Mesenteric fat pad (tissue), 1 donor: ENCODE measurements at regions not wholly inside any gene's neighbourhood (a gene's known extent, or its start where the extent isn't known, plus 50 kb on each side); places are given as distances from the start of the nearest gene placed in this dataset.

Experiments used
- DNase-seq: peaks from one replicate; pipeline ENCODE4 v3.0.0-alpha.2; 2020; ENCODE audit warnings: low spot score
- donor health status: DM: yes; HTN: yes; CAD: no.

- DNase-seq, result no peak
These were observed 940.5 kb downstream of the CDH11 start for GRCh38 chr16:64181271-64181925.

DNA sequence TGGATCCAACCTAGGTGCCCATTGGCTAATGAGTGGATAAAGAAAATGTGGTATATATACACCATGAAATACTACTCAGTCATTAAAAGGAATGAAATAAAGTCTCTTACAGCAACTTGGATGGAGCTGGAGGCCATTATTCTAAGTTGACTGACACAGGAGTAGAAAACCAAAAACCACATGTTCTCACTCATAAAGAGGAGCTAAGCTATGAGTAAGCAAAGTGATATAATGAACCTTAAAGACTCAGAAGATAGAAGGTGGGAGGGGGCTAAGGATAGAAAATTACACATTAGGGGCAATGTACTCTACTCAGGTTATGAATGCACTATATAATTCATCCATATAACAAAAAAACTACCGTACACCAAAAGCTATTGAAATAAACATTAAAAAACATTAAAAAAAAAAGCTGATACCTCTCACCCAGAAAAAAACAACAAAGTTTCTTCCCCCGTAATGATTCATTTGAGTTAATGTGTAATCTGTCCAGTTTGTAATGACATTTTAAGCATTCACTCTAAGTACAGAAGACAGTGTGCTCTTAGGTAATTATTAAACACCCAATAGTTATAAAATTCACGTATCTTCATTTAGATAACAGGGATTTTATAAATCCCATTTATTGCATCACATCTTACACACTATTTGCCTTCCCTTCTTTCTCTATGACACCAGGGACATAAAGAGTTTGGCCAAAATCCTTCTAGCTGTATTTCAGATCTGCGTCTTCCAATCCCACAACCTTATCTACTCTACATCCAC is 941.5 kb downstream of the CDH11 start:
- DNase-seq, result no peak

DNA sequence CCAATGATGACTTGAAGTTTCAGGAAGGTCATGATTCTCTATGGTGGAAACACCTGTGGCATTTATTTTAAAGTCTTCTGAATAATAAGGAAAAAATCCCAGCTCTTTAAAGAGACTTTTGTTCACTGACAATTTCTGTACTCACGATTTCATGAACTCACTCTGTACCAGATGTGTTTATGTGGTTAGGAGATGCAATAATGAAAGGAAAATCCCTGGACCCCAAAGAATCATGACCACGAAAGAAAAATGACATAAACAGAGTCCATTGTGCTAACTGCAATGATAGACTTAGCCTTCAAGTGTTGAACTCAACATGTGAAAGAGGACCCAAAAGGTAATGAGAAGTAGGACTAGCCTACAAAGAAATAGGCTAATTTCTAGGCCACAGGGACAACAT is 947.5 kb downstream of the CDH11 start:
- no peak for DNase-seq

DNA sequence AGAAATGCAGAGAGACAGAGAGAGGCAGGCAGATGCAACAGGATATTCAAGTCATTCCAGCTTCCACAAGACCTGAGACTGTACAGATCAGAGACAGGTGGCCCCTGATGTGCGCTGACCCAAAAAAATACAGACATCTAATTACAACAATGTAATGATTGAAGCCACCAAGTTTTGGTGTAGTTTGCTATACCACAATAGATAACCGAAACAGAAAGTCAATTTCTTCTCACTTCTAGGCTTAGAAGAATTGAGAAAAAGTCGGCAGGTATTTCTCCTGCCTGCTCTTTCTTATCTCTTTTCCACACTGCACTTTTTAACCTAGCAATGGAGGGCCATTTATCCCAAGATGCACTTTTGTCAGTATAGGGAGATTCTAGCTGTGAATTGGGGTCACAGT is 949.2 kb downstream of the CDH11 start:
- DNase-seq, result no peak

GRCh38 chr16:64172226-64172625 is 949.6 kb downstream of the CDH11 start:
- DNase-seq, result no peak

DNA sequence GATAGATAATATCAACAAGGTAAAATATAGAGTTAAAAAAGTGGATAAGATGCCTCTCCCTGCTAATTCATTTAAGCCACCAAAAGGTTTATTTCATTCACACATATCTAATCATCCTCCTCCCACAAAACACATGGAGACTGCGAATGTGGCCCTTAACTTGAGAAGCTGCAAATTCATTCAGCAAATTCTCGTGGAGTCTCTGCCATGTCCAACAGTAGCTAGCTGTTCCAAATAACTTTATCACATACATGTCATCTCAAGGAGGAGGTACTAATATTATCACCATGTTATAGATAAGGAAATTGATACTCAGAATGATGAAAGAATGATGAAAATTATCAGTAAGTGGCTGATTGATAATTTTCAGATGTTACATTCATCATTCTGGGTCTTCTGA is 950.2 kb downstream of the CDH11 start:
- no peak for DNase-seq

GRCh38 chr16:64168371-64168770 is 953.5 kb downstream of the CDH11 start:
- no peak for DNase-seq

- DNase-seq, result no peak
These were observed 953.9 kb downstream of the CDH11 start for GRCh38 chr16:64167936-64168335.

DNA sequence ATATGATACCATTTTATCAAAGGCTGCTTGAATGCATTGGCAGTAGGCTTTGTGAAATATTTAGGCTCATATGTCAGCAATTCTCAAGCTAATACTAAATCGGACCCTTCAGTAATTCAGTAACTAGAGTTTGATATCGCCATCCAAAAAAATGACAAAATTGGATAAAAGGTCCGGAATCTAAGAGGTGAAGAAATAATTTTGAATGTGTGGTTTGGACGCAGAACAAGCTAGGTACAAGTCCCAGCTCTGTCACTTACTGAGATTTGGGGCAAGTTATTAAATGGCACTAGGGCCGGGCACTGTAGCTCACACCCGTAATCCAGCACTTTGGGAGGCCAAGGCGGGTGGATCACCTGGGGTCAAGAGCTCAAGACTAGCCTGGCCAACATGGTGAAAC is 956.5 kb downstream of the CDH11 start:
- DNase-seq, result no peak

- no peak for DNase-seq
These were observed 959.1 kb downstream of the CDH11 start for GRCh38 chr16:64162613-64163375.

GRCh38 chr16:64159976-64160375 is 961.9 kb downstream of the CDH11 start:
- no peak for DNase-seq

- DNase-seq, result no peak
These were observed 962.8 kb downstream of the CDH11 start for GRCh38 chr16:64158941-64159588.

GRCh38 chr16:64153718-64154117 is 968.1 kb downstream of the CDH11 start:
- no peak for DNase-seq

DNA sequence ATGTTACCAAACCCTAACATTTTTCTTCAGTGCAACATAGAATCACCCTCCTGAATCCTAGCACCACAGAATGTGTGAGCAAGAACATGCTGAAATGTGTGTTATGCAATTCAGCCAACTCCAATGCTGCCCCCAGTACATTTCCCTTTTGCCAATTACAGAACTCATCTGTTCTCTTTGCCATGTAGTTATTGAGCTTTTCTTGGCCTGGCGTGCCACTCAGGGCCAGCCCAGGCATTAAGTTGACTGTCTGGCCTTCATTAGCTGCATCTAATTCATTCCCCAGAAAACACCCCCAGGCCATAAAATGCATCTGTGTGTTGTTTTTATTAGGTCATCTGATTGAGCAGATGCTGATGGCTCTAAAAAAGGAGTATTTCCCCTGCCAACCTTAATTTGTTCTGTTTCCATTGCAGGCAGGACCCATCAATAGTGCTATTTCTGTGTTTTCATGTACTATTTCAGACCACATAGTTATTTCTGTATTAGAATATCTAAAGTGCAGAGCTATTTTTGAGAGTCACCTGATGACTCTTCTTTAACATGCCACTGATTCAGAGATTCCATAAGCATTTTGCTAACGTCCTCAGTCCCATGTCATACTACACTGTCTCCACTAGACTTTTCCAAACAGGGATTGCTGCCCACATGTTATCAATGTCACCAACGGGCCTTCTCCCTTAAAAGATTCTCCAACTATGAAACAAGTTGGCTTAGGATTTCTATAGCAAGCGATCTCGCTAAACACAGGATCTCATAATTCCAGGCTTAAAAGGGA is 969.7 kb downstream of the CDH11 start:
- no peak for DNase-seq

DNA sequence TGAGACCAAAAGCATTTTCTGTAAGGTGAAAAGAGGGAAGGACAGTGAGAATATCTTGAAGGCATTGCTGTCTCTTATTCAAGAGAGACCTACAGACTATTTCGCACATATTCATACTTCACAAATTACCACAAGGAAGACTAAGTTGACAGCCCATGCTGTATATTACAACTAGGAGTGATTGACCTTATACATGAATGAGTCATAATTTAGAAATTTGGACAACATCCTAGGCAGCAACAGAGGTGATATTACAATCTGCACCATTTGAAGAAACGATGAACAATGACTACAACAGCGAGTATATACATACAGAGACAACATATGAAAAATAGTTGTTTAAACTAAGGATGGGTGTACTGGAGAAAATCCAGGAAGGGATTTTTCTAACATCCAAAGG is 971.7 kb downstream of the CDH11 start:
- no peak for DNase-seq

DNA sequence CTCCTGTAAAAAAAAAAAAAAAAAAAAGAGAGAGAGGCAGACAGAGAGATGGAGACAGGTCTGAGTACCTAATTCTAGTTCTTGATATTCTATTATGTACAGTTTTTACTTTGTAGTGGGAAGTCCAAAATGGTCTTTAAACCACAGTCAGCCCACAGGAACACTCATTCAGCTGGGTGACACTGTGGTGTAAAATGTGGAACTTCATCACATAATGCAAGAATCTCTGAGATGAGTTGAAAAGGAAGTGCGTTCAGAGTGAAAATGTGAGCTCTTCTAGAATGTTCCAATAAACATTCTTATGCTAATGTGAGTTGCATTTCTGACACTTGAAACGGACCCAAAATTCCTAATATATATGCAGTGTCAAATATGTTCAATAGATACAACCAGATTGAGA is 972.1 kb downstream of the CDH11 start:
- DNase-seq, result no peak

DNA sequence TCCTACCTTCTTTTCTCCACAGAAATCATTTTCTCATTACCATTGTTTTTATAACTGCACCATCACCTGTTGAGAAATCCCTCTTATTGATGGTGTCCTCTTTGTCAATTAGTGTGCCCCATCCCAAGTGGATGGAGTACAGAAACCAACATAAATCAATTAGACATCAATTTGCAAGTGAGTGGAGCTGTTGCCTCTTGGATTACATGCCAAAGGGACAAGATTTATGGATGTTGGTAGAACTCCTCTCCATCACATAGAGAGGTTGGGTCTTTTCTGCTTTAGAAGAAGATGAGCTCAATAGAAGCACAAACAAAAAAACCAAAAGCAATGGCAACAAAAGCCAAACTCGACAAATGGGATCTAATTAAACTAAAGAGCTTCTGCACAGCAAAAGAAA is 973.5 kb downstream of the CDH11 start:
- DNase-seq, result no peak

DNA sequence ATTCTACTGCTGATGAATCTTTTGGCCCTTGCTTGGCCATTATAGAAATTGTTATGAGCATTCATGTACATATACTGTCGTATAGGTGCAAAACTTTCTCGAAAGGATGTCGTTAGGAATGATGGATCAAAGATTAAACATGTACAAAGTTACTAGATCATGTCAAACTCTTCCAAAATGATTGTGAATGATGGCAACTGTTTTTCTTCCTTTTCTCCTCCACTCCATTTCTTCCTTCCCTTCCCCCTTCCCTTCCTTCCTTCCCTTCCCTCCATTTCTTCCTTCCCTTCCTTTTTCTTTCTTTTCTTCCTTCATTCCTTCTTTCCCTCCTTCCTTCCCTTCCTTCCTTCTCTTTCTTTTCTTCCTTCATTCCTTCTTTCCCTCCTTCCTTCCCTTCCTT is 973.9 kb downstream of the CDH11 start:
- no peak for DNase-seq

DNA sequence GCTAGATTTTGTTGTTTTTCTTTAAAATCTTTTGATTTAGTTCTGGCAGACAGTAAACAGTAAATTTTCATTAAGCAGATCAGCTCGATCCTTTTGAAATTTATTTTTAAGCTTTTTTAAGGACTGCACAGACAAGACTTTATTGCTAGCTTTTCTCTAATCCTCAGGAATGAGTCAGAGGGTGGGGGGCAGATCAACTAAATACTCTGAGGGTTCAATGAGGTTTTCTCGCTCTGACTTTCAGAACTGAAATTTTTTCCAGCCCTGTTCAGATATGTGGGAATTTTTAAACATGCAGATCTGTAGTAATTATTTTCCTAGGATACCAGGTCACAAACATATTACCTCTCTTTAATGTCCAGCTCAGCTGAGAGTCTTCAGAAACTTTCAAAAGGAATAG is 977.2 kb downstream of the CDH11 start:
- no peak for DNase-seq

GRCh38 chr16:64138621-64139020 is 983.2 kb downstream of the CDH11 start:
- no peak for DNase-seq

DNA sequence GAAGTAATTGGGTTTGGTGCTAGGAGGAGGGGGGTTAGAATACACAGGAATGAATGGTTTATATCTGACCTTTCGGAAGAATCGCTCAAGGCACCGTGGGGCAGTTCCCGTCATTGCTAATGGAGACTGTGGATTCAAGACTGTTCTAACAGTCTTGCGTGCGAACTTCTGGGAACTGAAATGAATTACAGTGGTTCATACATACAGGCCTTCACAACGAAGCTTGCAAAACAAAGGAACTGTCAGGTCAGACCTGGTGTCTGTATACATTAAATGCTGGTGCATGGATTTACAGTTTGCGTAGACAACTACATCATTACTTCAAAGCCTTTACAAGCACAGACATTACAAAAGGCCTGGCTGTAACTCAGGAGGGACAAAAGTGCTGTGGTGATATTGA is 983.9 kb downstream of the CDH11 start:
- DNase-seq, result no peak
